ENCODE measurements at regions not wholly inside any gene's neighbourhood (a gene's known extent, or its start where the extent isn't known, plus 50 kb on each side); places are given as distances from the start of the nearest gene placed in this dataset.

- no peak for DNase-seq (ENCODE audit: low spot score)
These were observed 350.4 kb downstream of the SPRY1 start for GRCh38 chr4:123747016-123747415.

DNA sequence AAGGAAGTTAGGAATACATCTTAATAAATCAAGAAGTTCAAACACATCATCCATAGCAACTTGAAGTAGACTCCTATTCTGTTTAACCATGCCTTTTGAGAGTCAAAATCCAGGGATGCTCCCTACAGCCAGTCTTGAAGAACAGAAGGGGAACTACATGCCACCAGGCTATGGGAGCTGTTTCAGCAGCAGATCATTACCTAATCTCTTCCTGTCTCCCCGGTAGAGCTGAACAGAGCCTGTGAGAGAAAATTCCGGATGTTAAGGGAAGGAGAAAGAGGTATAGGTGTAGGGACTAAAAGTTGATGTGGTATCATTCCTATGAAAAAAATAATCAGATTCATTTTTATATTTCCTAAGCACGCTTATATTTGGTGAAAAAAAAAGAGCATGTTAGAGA, 352.2 kb downstream of the SPRY1 start:
- DNase-seq (ENCODE audit: low spot score) = no peak

- no peak for DNase-seq (ENCODE audit: low spot score)
These were observed 352.8 kb downstream of the SPRY1 start for GRCh38 chr4:123749383-123749782.

DNA sequence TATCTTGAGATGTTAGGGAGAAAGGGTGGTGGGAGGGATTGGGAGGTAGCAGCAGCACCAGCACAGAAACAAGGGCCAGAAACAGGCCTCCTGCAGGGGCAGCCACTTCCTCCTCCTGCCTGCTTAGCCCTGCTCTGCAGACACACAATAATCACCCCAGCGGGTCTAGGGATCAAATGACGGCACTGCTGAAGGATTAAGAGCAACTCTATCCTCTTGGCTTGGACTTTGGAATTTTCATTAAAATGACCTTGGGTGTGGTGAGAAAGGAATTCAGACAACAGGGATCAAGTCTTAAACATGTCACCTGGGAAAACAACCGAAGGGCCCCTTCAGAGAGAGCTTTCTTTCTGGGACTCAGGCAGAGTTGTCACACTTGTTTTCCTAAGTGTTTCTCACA, 353.4 kb downstream of the SPRY1 start:
- no peak for DNase-seq (ENCODE audit: low spot score)

DNA sequence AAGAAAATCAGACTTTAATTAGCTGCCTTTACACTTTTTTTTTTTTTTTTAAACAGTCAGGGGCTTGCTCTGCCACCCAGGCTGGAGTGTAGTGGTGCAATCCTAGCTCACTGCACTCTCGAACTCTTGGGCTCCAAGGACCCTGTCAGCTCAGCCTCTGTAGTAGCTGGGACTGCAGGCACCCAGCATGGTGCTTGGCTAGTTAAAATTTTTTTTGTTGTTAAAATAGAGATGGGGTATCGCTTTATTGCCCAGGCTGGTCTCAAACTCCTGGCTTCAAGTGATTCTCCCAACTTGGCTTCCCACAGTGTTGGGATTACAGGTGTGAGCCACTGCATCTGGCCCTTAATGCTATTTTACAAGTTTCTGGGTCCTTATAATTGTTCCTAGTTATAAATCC, 359.1 kb downstream of the SPRY1 start:
- DNase-seq (ENCODE audit: low spot score) = no peak

DNA sequence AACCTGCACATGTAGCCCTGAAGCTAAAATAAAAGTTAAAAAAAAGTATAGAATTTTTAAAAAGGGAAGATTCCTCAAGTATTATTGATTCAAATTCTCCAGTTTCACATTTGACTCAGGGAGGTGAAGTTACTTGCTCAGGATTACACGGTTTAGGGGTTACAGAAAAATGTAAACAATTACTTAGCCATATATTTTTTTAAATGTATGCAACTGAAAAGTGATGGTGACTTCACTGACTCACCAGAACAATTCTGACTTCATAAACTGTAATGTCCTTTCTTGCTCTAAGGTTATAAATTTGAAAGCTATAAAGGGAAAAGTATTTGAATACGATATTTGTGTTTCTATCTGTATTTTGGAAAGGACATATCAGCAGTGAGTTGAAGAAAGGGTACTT, 371.2 kb downstream of the SPRY1 start:
- DNase-seq (ENCODE audit: low spot score) = no peak

DNA sequence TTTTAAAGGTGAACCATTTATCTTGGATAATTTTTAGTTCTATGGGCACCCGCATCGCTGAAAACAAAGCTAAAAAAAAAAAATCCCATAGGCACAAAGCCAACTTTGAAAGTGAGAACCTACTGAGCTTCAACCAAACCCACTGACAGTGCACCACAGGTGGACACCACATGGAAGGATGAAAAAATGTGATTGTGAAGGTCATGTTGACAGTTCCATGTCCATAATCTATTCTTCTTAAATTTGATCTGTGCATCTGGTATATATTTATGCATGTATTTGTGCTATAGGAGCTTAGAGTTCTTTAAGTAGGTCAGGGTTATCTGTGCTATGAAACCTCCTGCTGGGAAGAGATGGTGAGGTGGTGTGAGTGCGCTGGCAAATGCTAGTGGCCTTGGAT, 374.3 kb downstream of the SPRY1 start:
- DNase-seq (ENCODE audit: low spot score) = no peak

DNA sequence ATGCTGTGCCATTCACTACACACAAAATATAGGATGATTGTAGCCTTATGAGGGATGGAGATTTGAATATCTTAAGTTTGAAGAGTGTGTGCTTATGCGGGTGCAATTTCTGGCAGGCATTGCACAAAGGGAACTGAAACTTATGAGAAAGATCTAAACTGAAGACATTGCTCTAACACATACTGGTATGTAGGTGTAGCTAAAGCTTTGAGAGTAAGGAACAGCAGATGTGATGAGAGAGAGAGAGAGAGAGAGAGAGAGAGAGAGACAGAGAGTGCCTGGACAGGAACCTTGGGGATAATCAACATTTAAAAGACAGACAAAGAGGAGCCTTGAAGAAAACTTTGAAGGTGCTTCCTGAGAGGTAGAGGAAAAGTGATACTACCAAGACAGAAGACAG, 379.7 kb downstream of the SPRY1 start:
- no peak for DNase-seq (ENCODE audit: low spot score)

GRCh38 chr4:123777373-123777772, 380.8 kb downstream of the SPRY1 start:
- DNase-seq (ENCODE audit: low spot score) = no peak

DNA sequence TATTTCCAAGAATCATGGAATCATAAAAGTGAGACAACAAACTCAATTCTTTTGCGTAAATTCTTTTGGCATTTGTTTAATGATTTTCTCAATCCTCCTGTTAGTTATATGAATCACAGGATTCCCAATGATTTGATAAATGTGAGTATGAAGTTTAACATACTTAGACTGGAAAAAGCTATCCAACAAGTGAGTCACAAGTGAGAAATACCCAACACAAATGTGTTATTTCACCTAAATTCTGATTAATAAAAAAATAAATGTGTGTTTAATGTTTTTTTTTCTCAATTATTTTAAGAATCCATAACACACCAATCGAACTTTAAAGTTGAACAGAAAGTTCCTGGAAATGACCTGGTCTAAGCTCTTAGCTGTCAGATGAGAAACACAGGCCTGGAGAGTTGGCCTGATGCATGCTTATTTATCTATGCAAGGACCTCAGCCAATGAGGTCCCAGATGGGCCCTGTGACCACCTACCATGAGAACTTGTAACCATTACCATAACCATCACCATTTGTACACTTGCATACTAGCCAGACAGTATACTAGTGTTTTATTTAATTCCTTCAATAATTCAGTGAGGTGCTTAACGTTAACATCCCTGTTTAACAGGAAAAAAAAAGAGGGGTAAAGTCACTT, 386.7 kb downstream of the SPRY1 start:
- DNase-seq (ENCODE audit: low spot score) = no peak

- DNase-seq (ENCODE audit: low spot score) = no peak
These were observed 387.3 kb downstream of the SPRY1 start for GRCh38 chr4:123783921-123784320.

- DNase-seq (ENCODE audit: low spot score) = no peak
These were observed 388.0 kb downstream of the SPRY1 start for GRCh38 chr4:123784626-123785025.

DNA sequence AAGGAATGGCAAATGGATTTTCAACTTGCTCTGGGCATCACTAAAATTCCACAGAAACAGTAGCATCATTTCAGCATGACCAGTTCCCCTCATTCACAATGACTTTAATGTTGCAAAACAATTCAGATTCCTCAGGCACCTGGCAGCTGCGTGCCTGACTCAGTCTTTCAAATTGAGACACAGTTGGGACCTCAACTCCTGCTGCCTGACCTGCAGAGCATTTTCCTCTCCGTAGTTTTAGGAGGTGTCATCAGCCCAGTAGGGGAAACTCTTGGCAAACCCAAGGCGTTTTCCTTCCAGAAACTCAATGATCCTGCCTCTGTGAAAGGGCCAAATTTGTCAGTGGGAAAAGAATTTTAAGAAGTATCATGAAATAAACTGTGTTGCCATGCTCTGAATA, 388.9 kb downstream of the SPRY1 start:
- no peak for DNase-seq (ENCODE audit: low spot score)

GRCh38 chr4:123786163-123786915, 389.7 kb downstream of the SPRY1 start:
- no peak for DNase-seq (ENCODE audit: low spot score)

- DNase-seq (ENCODE audit: low spot score) = peak; percentile 2
These were observed 390.3 kb downstream of the SPRY1 start for GRCh38 chr4:123786920-123787319.

- no peak for DNase-seq (ENCODE audit: low spot score)
These were observed 391.0 kb downstream of the SPRY1 start for GRCh38 chr4:123787512-123788080.

DNA sequence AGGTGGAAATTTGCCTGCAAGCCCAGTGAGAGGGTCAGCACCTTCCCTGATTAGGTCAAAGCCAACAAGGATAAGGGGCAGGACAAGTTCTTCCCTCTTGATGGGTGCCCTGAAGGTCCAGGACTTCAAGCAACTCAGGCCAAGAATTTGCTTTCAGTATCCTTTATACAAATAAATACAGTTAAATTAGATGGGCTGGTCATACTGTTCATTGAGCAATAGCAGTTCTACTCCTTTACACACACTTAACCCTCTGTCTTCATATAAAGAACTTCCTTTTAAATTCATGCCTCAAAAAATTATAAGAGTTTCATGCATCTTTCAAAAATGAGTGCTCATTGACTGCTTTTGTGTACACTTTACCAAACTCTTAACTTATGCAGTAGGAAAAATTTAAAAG, 392.0 kb downstream of the SPRY1 start:
- no peak for DNase-seq (ENCODE audit: low spot score)

DNA sequence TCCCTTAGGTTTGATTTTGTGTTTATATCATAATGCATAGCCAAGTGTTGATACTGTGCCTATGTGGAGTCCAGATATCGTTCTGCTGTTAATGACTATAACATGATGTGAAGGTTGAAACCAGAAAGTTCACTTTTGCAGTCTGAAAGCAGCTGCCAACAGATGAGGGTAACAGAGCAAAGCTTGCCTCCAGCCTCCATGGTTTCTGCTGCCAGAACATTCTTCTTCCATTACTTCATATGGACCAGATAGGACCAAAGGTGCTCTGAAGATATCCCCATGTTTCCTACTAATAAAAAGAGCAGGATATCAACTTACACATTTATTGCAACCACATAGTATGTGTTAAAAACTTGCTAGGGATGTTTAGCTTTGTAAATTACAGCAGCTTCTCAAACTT, 394.1 kb downstream of the SPRY1 start:
- no peak for DNase-seq (ENCODE audit: low spot score)

DNA sequence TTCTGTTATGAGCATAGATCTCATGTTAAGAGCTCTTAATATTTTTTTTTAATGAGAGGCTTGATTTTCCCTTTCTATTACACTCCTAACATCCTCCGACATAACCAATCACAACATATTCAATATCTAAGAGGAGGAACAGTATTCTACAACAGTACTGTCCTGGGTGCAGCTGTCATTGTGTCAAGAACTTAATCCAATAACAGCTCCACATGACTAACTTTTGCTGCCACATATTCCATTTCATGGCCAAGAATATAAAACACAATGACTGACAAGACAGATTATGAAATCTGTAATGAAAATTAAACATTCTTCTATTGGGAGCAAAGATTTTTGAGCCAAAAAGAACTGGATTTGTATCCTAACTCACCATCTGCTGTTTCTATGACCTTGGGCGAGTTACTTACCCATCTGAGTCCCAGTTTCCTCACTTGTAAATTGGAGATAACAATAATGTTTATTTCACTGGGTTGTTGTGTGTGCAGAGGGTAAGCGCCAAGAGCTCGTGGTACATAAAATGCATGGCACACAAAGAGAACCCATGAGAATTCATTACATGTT, 405.6 kb downstream of the SPRY1 start:
- no peak for DNase-seq (ENCODE audit: low spot score)

DNA sequence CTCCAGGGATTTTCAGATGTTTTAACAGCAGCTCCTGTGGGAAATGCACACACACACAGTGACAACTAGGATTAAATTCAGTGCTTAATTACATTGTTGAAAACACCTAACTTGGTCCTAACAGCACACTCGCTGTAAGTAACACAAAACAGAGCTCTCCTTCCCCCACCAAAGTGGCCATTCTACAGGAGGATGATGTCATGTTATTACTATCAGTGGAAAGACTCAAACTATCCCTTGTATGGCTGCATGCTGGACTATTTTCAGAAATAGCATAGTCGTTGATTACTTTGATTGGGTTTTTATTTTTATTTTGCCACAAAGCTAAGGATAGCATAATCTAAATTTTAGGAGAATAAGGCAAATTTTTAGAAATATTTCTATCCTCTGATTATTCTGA, 406.3 kb downstream of the SPRY1 start:
- DNase-seq (ENCODE audit: low spot score) = no peak

DNA sequence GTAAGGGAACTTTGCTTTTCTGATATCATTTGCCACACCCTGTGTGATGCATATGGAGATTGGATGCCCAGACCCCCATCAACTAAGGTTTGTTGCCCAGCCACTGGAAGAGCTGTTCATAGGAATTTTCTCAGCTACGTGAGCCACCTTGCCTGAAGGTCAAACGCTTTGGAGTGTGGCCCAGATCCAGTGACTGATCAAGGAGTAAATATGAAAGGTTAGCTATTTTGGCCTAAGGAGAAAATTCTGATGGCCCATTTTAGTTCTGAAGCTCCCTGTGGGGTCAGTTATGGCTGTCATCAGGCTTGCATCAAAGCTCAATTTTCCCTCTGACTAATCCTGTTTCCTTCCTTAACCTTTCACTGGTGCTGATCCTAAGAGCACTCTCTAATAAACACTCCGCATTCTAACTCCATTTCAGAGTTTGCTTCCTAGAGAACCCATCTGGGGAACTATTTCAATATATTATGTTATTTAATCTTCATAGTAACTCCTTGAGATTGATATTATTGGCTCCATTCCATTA, 407.7 kb downstream of the SPRY1 start:
- DNase-seq (ENCODE audit: low spot score) = no peak

DNA sequence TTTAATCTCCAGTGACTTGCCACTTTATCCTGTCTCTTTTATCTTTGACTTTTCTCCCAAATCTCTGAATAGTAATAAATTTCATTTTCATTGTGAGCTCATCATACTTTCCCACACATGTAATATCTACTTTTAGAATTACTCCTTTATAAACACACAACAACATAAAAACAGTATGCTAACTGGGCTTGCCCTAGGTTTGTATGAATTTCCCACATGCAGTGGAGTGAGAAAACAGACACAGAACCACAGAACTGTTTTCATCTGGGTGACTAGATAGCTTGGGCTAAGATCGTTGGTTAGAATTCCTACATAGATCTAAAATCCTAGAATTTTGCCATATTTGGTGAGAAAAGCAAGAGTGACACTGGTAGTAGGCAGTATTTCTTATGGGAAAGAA, 409.5 kb downstream of the SPRY1 start:
- no peak for DNase-seq (ENCODE audit: low spot score)

GRCh38 chr4:123807187-123807586, 410.6 kb downstream of the SPRY1 start:
- DNase-seq (ENCODE audit: low spot score) = no peak

Measured in A172 (cell line).